H9 (cell line): ENCODE measurements at regions not wholly inside any gene's neighbourhood (a gene's known extent, or its start where the extent isn't known, plus 50 kb on each side); places are given as distances from the start of the nearest gene placed in this dataset.

Experiments
- DNase-seq: peaks from one replicate; pipeline ENCODE4 v3.0.0-alpha.2; 2017
- H2AFZ ChIP-seq: one replicate; pipeline ENCODE4 v1.6.1; 2013; ENCODE audit warnings: mild to moderate bottlenecking, low read length, control low read depth, moderate library complexity
- H2AK5ac ChIP-seq: 2 replicates; pipeline ENCODE4 v1.6.1; 2013; ENCODE audit warnings: low read length, control low read depth, mixed read lengths; ENCODE audit not compliant: insufficient read length
- H2BK120ac ChIP-seq: one replicate; pipeline ENCODE4 v1.6.1; 2013; ENCODE audit warnings: low read depth, mild to moderate bottlenecking, low read length, control low read depth, inconsistent platforms; ENCODE audit not compliant: poor library complexity, severe bottlenecking
- H2BK12ac ChIP-seq: 2 replicates; pipeline ENCODE4 v1.6.1; 2013; ENCODE audit warnings: low read length, control low read depth, mixed read lengths, low read depth; ENCODE audit not compliant: insufficient read length
- H2BK15ac ChIP-seq: 2 replicates; pipeline ENCODE4 v1.6.1; 2013; ENCODE audit warnings: low read depth, low read length, control low read depth
- H2BK20ac ChIP-seq: one replicate; pipeline ENCODE4 v1.6.1; 2013; ENCODE audit warnings: low read depth, mild to moderate bottlenecking, low read length, control low read depth, inconsistent platforms; ENCODE audit not compliant: poor library complexity, severe bottlenecking
- H2BK5ac ChIP-seq: 2 replicates; pipeline ENCODE4 v1.6.1; 2013; ENCODE audit warnings: low read length, control low read depth, mixed read lengths; ENCODE audit not compliant: insufficient read length
- H3K14ac ChIP-seq: 2 replicates; pipeline ENCODE4 v1.6.1; 2013; ENCODE audit warnings: low read length, control low read depth; ENCODE audit not compliant: insufficient read depth
- H3K18ac ChIP-seq: 2 replicates; pipeline ENCODE4 v1.6.1; 2013; ENCODE audit warnings: low read depth, mild to moderate bottlenecking, mixed read lengths, low read length, control low read depth; ENCODE audit not compliant: insufficient read length
- H3K23ac ChIP-seq: 2 replicates; pipeline ENCODE4 v1.6.1; 2013; ENCODE audit warnings: low read length, control low read depth, mixed read lengths, low read depth; ENCODE audit not compliant: insufficient read length
- H3K23me2 ChIP-seq: 2 replicates; pipeline ENCODE4 v1.6.1; 2013; ENCODE audit warnings: low read depth, mild to moderate bottlenecking, mixed read lengths, low read length, control low read depth; ENCODE audit not compliant: insufficient read length, poor library complexity, severe bottlenecking
- H3K27ac ChIP-seq: 2 replicates; pipeline ENCODE4 v1.5.1; 2013; ENCODE audit warnings: low read length, control low read depth, mixed read lengths, low read depth; ENCODE audit not compliant: insufficient read length
- H3K27me3 ChIP-seq: 2 replicates; pipeline ENCODE4 v1.6.1; 2013; ENCODE audit warnings: low read length, control low read depth, inconsistent platforms; ENCODE audit not compliant: insufficient read depth
- H3K4ac ChIP-seq: 2 replicates; pipeline ENCODE4 v1.6.1; 2013; ENCODE audit warnings: low read depth, mild to moderate bottlenecking, control low read depth, inconsistent platforms, low read length, moderate library complexity
- H3K4me1 ChIP-seq: 2 replicates; pipeline ENCODE4 v1.6.1; 2013; ENCODE audit warnings: low read length, control low read depth, inconsistent platforms; ENCODE audit not compliant: insufficient read depth
- H3K4me2 ChIP-seq: 2 replicates; pipeline ENCODE4 v1.6.1; 2013; ENCODE audit warnings: low read length, control low read depth, mixed read lengths; ENCODE audit not compliant: insufficient read length, insufficient read depth
- H3K56ac ChIP-seq: 2 replicates; pipeline ENCODE4 v1.6.1; 2013; ENCODE audit warnings: low read depth, mild to moderate bottlenecking, mixed read lengths, low read length, control low read depth; ENCODE audit not compliant: insufficient read length
- H3K79me1 ChIP-seq: 2 replicates; pipeline ENCODE4 v1.6.1; 2013; ENCODE audit warnings: low read depth, mild to moderate bottlenecking, moderate library complexity, low read length, control low read depth, inconsistent platforms; ENCODE audit not compliant: insufficient read depth, poor library complexity, severe bottlenecking
- H3K79me2 ChIP-seq: 2 replicates; pipeline ENCODE4 v1.6.1; 2013; ENCODE audit warnings: low read length, control low read depth, inconsistent platforms; ENCODE audit not compliant: insufficient read depth
- H3K9ac ChIP-seq: 2 replicates; pipeline ENCODE4 v1.6.1; 2013; ENCODE audit warnings: low read length, control low read depth, mixed read lengths; ENCODE audit not compliant: insufficient read length; ENCODE audit errors: extremely low read depth
- H3K9me3 ChIP-seq: one replicate; pipeline ENCODE4 v1.6.1; 2013; ENCODE audit warnings: low read depth, low read length, inconsistent platforms; ENCODE audit not compliant: control insufficient read depth
- H3T11ph ChIP-seq: one replicate; pipeline ENCODE4 v1.6.1; 2013; ENCODE audit warnings: mild to moderate bottlenecking, low read length, control low read depth, inconsistent platforms
- H4K20me1 ChIP-seq: one replicate; pipeline ENCODE4 v1.6.1; 2013; ENCODE audit not compliant: control insufficient read depth, insufficient read length, insufficient read depth
- H4K5ac ChIP-seq: 2 replicates; pipeline ENCODE4 v1.6.1; 2013; ENCODE audit warnings: low read depth, mild to moderate bottlenecking, mixed read lengths, low read length, control low read depth; ENCODE audit not compliant: insufficient read length
- H4K8ac ChIP-seq: replicated peaks from 2 replicates; pipeline ENCODE4 v1.6.1; 2013; ENCODE audit warnings: low read length, control low read depth, mixed read lengths, low read depth; ENCODE audit not compliant: insufficient read length
- H4K91ac ChIP-seq: 2 replicates; pipeline ENCODE4 v1.6.1; 2013; ENCODE audit warnings: low read depth, mild to moderate bottlenecking, moderate library complexity, mixed read lengths, low read length, control low read depth; ENCODE audit not compliant: insufficient read length
- H3K27ac Mint-ChIP-seq, 3 experiments: 2 replicates in 2 of 3; 3 replicates in 1 of 3; pipeline ENCODE4 v1.8.0; 2020 to 2021; ENCODE audit warnings: mixed read lengths in 3 of 3, mild to moderate bottlenecking in 1 of 3, moderate library complexity in 1 of 3
- H3K27me3 Mint-ChIP-seq: 2 replicates; pipeline ENCODE4 v1.8.0; 2021; ENCODE audit warnings: low read depth, mild to moderate bottlenecking, moderate library complexity, mixed read lengths
- H3K36me3 Mint-ChIP-seq, 3 experiments: 2 replicates in 2 of 3; 3 replicates in 1 of 3; pipeline ENCODE4 v1.8.0; 2020 to 2021; ENCODE audit warnings: low read depth in 3 of 3, mixed read lengths in 3 of 3; ENCODE audit not compliant: insufficient read depth in 1 of 3
- H3K4me1 Mint-ChIP-seq, 2 experiments: 2 replicates each; pipeline ENCODE4 v1.8.0; 2020; ENCODE audit warnings: mixed read lengths in 2 of 2
- H3K4me3 Mint-ChIP-seq, 2 experiments: 2 replicates in 1 of 2; 3 replicates in 1 of 2; pipeline ENCODE4 v1.8.0; 2020 to 2021; ENCODE audit warnings: mild to moderate bottlenecking in 2 of 2, mixed read lengths in 2 of 2, moderate library complexity in 1 of 2
- H3K9me3 Mint-ChIP-seq, 2 experiments: 2 replicates in 1 of 2; 3 replicates in 1 of 2; pipeline ENCODE4 v1.8.0; 2020; ENCODE audit warnings: mild to moderate bottlenecking in 2 of 2, mixed read lengths in 2 of 2, moderate library complexity in 1 of 2
- WGBS: extraction: QIAGEN DNeasy Blood & Tissue Kit; methylation state at CpG from one replicate; pipeline ENCODE4 v1.1.7; 2013; ENCODE audit warnings: missing lambda C conversion rate, low lambda C conversion rate, mixed read lengths; ENCODE audit not compliant: insufficient read length; ENCODE audit errors: extremely low coverage; 5-methylcytosine and 5-hydroxymethylcytosine counted together
- TF ChIP-seq, protein P1 (sequence below): fragments of 200-600 bp; sonication (generic); conservative IDR thresholded peaks from 3 replicates; pipeline ENCODE4 v1.8.0; 2021; ENCODE audit warnings: antibody characterized with exemption, mild to moderate bottlenecking

DNA sequence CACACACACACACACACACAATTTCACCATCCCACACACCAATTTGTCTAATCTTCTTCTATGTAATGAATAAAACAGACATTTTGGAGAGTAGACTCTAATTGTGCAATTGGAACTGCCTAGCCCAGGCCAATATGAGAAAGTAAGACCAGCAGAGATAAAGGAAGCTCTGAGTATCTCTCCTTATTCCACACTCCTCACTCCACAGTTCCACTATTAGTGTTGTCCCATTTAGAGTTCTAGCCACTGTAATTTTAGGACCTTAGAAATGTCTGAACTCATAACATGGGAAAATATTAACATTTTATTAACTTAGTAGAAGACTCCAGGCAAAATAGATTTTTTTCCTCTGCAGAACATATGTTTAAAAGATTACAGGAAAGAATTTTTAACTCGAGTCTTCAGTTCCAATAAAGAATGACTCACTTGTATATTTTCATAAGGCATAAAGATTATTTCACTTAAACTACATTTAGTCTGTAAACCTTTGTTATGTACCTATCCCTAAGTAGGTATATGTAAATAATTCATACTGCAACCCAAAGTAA, 297.6 kb upstream of the INTU start:
- Histone ChIP-seq H3K79me2 (no peaks in the 10 kb centered on the region), H4K20me1 (no peaks in the 10 kb centered on the region), H2BK15ac (no peak overlapping the region), H3K14ac (no peak overlapping the region), H3K9me3 (no peaks in the 10 kb centered on the region), H3K4me2 (no peak overlapping the region), H3K27me3 (no peaks in the 10 kb centered on the region), H3K79me1 (no peaks in the 10 kb centered on the region), H4K91ac (no peak overlapping the region), H4K8ac (no peak overlapping the region), H3K4ac (no peak overlapping the region), H3K56ac (no peak overlapping the region), H3K4me1 (no peaks in the 10 kb centered on the region), H4K5ac (no peak overlapping the region), H3T11ph (no peak overlapping the region), H2BK20ac (no peak overlapping the region), H3K23ac (no peak overlapping the region), H3K27ac (no peak overlapping the region), H3K18ac (no peak overlapping the region), H2AK5ac (no peak overlapping the region), H2AFZ (no peak overlapping the region), H2BK5ac (no peak overlapping the region), H3K23me2 (no peaks in the 10 kb centered on the region), H3K9ac (no peak overlapping the region), H2BK12ac (no peak overlapping the region), H2BK120ac (no peak overlapping the region)
- Mint-ChIP-seq H3K4me3 (no peak overlapping the region), H3K36me3 (no peaks in the 10 kb centered on the region), H3K9me3 (peaks cover 0 to 2% of the 10 kb centered on the region in 2 experiments; a peak in 2 of 5 replicates), H3K27ac (no peak overlapping the region), H3K4me1 (no peaks in the 10 kb centered on the region), H3K27me3 (no peaks in the 10 kb centered on the region)
- TF ChIP-seq, protein P1, sequence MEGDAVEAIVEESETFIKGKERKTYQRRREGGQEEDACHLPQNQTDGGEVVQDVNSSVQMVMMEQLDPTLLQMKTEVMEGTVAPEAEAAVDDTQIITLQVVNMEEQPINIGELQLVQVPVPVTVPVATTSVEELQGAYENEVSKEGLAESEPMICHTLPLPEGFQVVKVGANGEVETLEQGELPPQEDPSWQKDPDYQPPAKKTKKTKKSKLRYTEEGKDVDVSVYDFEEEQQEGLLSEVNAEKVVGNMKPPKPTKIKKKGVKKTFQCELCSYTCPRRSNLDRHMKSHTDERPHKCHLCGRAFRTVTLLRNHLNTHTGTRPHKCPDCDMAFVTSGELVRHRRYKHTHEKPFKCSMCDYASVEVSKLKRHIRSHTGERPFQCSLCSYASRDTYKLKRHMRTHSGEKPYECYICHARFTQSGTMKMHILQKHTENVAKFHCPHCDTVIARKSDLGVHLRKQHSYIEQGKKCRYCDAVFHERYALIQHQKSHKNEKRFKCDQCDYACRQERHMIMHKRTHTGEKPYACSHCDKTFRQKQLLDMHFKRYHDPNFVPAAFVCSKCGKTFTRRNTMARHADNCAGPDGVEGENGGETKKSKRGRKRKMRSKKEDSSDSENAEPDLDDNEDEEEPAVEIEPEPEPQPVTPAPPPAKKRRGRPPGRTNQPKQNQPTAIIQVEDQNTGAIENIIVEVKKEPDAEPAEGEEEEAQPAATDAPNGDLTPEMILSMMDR: no peak
- DNase-seq: no peak
- no CpG with 5 or more reads among the region's 1 CpG for WGBS
